GM19043 (cell line): ENCODE measurements at regions not wholly inside any gene's neighbourhood (a gene's known extent, or its start where the extent isn't known, plus 50 kb on each side); places are given as distances from the start of the nearest gene placed in this dataset.

Source experiments
- ATAC-seq: cut with Tn5 transposase; IDR thresholded peaks from one replicate; pipeline ENCODE4 v1.9.1; 2021; ENCODE audit warnings: low read depth; ENCODE audit not compliant: unreplicated experiment

- ATAC-seq = no peak
Measured at GRCh38 chr5:89265511-89266179, 382.7 kb upstream of the MEF2C start.

GRCh38 chr5:89263846-89264245, 380.9 kb upstream of the MEF2C start:
- no peak for ATAC-seq

- ATAC-seq = no peak
Measured at GRCh38 chr5:89262030-89262429, 379.0 kb upstream of the MEF2C start.

GRCh38 chr5:89260254-89260653, 377.3 kb upstream of the MEF2C start:
- ATAC-seq = no peak

DNA sequence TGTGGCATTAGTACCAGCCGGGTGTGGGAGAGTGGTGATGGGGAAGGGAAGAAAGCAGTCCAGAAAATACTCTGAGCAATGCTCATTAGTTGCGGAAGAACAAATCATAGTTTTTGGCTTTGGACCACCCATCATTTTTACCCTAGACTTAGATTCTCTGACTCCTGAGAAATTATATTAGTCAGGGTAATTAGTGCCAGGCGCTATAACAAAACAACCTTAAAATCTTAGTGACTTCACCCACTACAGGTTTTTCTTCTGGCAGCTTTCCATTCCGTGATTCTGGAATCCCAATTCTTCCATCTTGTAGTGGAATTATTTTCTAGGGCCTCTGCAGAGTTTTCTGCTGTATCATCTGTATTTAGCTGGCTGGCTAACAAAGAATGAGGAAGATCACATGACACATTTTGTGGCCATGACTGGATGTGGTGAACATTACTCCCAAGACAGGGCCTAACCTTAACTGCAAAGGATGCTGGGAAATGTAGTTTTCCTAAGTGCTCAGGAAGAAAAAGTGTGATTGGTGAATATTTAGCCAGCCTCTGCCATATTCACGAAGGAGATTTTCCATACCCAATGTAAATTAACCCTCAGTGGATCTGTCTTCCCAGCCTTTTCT, 373.0 kb upstream of the MEF2C start:
- ATAC-seq = no peak

DNA sequence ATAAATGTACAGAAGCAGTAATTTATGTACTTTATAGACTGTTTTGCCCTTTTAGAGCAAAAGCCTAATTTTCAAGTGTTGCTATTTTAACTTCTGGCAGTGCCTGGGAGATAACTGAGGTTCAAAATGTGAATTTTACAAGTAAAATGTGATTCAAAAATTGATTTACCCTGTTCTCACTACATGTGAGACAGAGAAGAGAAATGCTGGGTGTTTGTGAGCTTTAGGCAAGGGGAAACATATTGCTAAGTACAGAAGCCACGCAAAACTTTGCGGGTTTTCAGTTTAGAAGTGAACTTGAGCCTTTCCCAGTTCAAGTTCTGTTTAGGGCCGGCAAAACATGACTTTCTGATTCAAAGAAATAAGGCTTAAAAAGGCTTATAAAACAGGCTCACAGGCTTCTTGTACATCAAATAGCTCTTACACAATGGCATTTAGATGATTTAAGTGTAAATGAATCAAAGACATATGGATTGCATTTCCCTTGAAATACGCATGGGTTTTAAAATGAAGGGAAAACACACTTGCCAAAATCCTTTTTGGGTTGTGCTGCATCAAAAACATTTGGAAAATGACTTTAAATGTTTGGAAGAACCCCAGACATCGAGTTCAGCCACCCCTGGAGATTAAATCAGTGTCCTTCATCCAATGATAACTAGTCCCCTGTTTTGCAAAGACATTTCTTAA, 370.8 kb upstream of the MEF2C start:
- ATAC-seq = no peak

DNA sequence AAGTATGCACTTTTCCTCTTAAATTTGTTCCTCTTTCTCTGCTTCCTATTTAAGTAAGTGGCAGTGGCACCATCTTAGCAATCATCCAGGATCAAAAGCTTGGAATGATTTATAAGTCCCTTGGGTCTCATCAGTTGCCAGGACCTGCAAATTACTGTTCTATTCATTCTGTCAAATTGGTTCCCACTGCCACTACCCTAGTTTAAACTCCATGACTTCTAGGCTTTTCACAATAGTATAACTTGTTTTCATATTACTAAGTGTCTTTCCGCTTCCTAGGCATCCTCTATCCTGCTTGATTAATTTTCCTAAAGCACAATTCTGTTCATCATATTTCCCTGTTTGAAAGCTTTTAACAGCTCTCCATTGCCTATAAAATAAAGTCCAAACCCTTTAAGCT, 363.9 kb upstream of the MEF2C start:
- no peak for ATAC-seq

GRCh38 chr5:89246252-89246651, 363.3 kb upstream of the MEF2C start:
- no peak for ATAC-seq

- no peak for ATAC-seq
Measured at GRCh38 chr5:89243611-89244010, 360.6 kb upstream of the MEF2C start.

DNA sequence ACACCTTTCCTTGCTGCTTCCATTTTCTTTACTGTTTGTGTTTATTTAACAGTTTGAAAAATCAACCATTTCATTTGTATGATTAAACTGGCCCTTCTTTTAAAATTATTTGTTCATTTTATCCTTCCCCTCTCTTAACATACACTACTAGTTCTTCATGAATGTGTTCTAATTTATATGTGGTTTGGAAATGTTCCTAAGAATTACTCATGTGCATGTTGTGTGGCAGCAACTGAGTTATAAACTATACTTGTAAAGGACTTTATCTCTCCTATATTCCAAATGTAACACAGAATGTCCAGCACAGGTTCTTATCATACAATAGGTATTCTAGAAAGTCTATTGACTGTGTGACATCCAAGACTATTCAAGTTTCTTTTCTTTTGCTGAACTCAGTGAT, 358.2 kb upstream of the MEF2C start:
- no peak for ATAC-seq

DNA sequence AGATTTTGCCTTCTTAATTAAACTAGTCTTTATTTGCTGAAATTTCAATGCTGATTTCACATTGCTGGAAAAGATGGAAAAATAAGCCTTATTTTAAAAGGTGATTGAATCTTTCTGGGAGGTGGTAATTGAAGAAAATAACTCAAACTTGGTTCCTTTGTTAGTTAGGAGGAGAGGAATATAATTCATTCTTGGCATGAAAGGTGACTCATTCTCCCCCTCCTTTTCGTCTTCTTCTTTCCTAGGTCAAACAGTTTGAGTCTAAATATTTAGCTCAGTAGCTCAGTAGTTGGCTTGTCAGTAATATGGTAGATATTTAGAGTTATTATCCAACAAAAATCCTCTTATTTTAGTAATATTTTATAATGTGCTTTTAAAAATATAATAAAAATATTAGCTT, 353.9 kb upstream of the MEF2C start:
- no peak for ATAC-seq

DNA sequence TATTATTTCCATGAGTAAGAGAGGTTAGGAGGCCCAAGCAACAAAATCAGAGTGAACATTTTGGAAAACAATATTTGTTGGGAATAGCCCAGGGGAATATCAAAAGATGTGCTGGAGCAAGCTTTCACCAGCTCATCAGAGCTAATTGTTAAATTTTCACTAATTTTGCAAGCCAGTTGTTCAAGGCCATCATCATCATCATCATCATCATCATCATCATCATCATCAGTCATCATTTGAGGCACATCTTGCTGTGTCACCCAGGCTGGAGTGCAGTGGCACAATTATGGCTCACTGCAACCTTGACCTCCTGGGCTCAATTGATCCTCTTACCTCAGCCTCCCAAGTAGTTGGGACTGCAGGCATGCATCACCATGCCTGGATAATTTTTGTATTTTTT, 350.5 kb upstream of the MEF2C start:
- no peak for ATAC-seq

DNA sequence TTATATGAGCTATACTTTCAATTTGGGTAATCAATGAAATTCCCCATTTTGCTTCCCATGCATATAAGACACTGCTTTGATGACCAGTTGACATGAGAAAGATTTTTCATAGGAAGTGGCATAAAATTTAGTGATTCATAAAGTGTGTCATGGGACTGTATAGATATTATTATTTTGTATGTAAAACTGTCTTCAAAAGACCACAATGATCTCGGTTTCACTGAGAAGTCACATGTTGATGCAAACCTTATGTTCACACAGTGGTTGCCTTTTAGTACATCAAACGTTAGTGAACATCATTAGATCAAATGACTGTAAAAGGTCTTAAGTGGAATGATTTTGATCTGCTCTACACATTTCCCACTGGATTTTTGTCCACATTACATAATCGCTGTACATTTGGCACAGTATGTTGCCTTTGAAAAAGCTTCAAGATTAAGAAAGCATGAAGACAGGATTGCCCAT, 349.2 kb upstream of the MEF2C start:
- ATAC-seq = peak; percentile 94

DNA sequence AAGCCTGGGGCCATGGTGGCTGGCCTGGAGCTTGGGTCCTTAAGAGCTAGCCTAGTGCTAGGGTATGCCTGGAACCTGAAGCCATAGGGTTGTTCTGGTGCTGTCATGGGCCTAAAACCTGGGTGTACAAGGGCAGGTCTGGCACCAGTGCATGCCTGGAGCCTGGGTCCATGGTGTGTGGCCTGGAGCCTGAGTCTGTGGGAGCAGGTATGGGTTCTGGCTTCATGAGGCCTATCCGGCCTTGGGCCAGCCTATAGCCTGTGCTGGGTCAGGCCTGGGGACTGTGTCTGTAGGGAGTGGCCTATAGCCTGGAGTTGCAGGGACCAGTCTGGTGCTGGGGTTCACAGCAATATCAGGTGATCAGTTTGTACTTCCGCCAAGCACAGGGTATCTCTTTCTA, 347.2 kb upstream of the MEF2C start:
- ATAC-seq = no peak

DNA sequence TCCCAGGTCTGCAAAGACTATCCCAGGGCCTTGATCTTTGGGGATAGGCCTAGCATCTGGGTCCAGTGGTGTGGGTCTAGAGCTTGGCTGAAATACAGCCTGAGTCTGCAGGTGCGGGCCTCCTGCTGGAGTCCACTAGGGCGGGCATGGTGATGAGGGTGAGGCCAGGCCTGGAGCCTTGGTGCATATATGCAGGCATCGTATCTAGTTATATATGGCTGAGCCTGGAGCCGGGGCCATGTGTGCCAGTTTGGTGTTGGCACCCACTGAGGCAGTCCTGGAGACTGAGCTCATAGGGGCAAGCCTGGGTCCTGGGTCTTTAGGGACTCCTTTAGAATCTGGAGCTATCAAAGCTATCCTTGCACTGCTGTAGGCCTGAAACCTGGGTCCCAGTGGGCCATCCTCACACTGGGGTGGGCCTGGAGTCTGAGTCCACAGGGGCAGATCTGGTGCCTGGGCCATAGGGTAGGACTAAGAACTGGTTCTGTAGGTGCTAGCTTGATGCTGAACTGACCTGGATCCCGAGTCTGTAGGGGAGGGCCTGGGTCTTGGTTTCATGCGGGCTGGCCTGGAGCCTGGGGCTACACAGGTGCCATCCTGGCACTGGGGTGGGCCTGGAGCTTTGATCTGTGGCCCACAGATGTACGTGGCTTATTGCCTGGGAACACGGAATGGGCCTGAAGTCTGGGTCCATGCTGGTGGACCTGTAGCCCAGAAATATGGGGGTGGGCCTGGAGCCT, 346.5 kb upstream of the MEF2C start:
- no peak for ATAC-seq

DNA sequence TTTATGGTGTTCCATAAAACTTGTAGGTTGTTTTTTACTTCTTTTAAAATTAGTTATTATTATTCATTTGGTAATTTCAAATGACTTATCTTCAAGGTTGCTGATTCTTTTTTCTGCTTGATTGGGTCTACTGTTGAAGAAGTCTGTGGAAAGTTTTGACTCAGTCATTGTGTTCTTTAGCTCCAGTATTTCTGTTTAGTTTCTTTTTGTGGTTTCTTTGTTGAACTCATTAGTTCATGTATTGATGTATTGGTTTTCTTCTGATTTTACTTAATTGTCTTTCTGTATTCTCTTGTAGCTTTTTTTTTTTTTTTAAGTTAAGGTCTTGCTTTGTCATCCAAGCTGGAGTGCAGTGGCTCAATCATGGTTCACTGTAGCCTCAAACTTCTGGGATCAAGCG, 345.4 kb upstream of the MEF2C start:
- ATAC-seq = no peak

GRCh38 chr5:89218364-89218763, 335.4 kb upstream of the MEF2C start:
- no peak for ATAC-seq

DNA sequence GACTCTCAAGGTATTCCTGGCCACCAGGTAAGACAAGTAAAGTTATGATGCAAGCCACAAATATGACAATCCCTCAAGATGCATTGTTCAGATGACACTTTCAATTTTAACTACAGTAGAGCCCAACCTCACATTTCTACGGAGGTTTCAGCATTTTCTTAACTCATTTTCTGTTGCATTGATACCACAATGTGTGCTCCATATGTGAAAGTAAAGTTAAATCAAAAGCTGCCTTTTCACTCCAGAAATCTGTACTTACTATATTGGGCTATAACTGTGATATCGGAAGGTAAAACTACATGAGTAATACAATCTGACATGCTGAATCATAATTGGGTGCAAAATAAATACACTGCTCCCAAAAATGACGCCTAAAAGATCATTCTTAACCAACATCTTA, 333.6 kb upstream of the MEF2C start:
- ATAC-seq = no peak

DNA sequence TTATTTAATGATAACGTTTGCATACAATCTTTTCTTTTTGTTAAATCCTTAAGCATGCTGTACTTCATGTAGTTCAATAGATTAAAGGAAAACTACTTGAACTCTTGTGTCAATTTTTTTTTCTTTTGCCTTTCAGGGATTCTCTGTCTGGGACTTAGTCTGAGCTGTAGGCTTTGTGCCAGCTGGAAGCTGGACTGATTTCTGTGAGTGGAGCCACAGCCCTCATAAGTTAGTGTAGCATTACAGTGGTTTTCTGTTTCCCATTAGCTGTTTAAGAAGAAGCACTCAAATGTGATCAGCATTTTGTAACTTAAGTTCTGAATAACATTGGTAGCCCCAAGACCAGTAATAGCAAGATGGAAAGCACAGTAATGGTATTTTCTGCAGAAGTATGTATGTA, 330.6 kb upstream of the MEF2C start:
- no peak for ATAC-seq

- ATAC-seq = no peak
Measured at GRCh38 chr5:89211836-89212235, 328.9 kb upstream of the MEF2C start.

GRCh38 chr5:89208811-89209210, 325.8 kb upstream of the MEF2C start:
- ATAC-seq = no peak
